Smooth muscle cell (in vitro differentiated cells): ENCODE measurements at regions not wholly inside any gene's neighbourhood (a gene's known extent, or its start where the extent isn't known, plus 50 kb on each side); places are given as distances from the start of the nearest gene placed in this dataset.

Experiments
- DNase-seq: peaks from one replicate; lab custom pipeline; 2025; ENCODE audit not compliant: unreplicated experiment; lab: John Stamatoyannopoulos, UW
- H2AFZ ChIP-seq: fragments of 200-600 bp; sonication (generic); 2 replicates; pipeline ENCODE4 v1.6.0; 2016; ENCODE audit warnings: antibody characterized with exemption, low read depth, mild to moderate bottlenecking
- H3F3A ChIP-seq: fragments of 200-600 bp; sonication (generic); 2 replicates; pipeline ENCODE4 v1.6.0; 2017; ENCODE audit warnings: antibody characterized with exemption, low read depth
- H3K27ac ChIP-seq: fragments of 200-600 bp; sonication (generic); 2 replicates; pipeline ENCODE4 v1.5.1; 2016; ENCODE audit warnings: low read depth, mild to moderate bottlenecking
- H3K27me3 ChIP-seq: fragments of 200-600 bp; sonication (generic); 2 replicates; pipeline ENCODE4 v1.6.1; 2016; ENCODE audit warnings: low read depth, mild to moderate bottlenecking
- H3K36me3 ChIP-seq: fragments of 200-600 bp; sonication (generic); 2 replicates; pipeline ENCODE4 v1.5.1; 2016; ENCODE audit warnings: low read depth
- H3K4me1 ChIP-seq: fragments of 200-600 bp; sonication (generic); 2 replicates; pipeline ENCODE4 v1.5.1; 2016; ENCODE audit warnings: low read depth
- H3K4me2 ChIP-seq: fragments of 200-600 bp; sonication (generic); 2 replicates; pipeline ENCODE4 v1.6.0; 2016; ENCODE audit warnings: mild to moderate bottlenecking
- H3K4me3 ChIP-seq: fragments of 200-600 bp; sonication (generic); 2 replicates; pipeline ENCODE4 v1.5.1; 2016; ENCODE audit warnings: mild to moderate bottlenecking
- H3K79me2 ChIP-seq: fragments of 200-600 bp; sonication (generic); 2 replicates; pipeline ENCODE4 v1.6.0; 2016; ENCODE audit warnings: low read depth, mild to moderate bottlenecking
- H3K9ac ChIP-seq: fragments of 200-600 bp; sonication (generic); 2 replicates; pipeline ENCODE4 v1.6.0; 2016; ENCODE audit warnings: low read depth
- H3K9me3 ChIP-seq: fragments of 200-600 bp; sonication (generic); replicated peaks from 2 replicates; pipeline ENCODE4 v1.5.1; 2016; ENCODE audit warnings: low read depth
- H4K20me1 ChIP-seq: fragments of 200-600 bp; sonication (generic); 2 replicates; pipeline ENCODE4 v1.6.0; 2016; ENCODE audit warnings: low read depth
- CTCF ChIP-seq: fragments of 200-600 bp; sonication (generic); IDR thresholded peaks from 2 replicates; pipeline ENCODE4 v1.5.1; 2017; ENCODE audit warnings: borderline replicate concordance, mild to moderate bottlenecking, antibody characterized with exemption; ENCODE audit not compliant: insufficient read depth, poor library complexity, severe bottlenecking
- WGBS: methylation state at CpG from one replicate; pipeline ENCODE4 v1.1.7; 2016; ENCODE audit warnings: low lambda C conversion rate; 5-methylcytosine and 5-hydroxymethylcytosine counted together

GRCh38 chr3:153443961-153444360 is 281.9 kb downstream of the RAP2B start:
- no peaks in the 10 kb centered on the region for H3K27me3 ChIP-seq
- H3K79me2 ChIP-seq: no peaks in the 10 kb centered on the region
- H4K20me1 ChIP-seq: no peaks in the 10 kb centered on the region
- peaks cover 4% of the 10 kb centered on the region for H3K4me1 ChIP-seq
- no peak overlapping the region for H3K4me2 ChIP-seq
- H3K9me3 ChIP-seq: no peaks in the 10 kb centered on the region
- H3K9ac ChIP-seq: no peak overlapping the region
- no peak overlapping the region for H2AFZ ChIP-seq
- no peak overlapping the region for H3K27ac ChIP-seq
- H3F3A ChIP-seq: no peaks in the 10 kb centered on the region
- 73% methylated on average over 3 of the region's 3 CpGs for WGBS
- TF ChIP-seq CTCF: no peak
- H3K4me3 ChIP-seq: no peak overlapping the region
- DNase-seq: no peak
- H3K36me3 ChIP-seq: no peaks in the 10 kb centered on the region

GRCh38 chr3:153445817-153446216 is 283.8 kb downstream of the RAP2B start:
- H3K79me2 ChIP-seq: no peaks in the 10 kb centered on the region
- H3K4me3 ChIP-seq: no peak overlapping the region
- no peaks in the 10 kb centered on the region for H4K20me1 ChIP-seq
- H2AFZ ChIP-seq: no peak overlapping the region
- no peak for DNase-seq
- no peaks in the 10 kb centered on the region for H3K36me3 ChIP-seq
- no peak overlapping the region for H3K9ac ChIP-seq
- no peaks in the 10 kb centered on the region for H3F3A ChIP-seq
- no peak for TF ChIP-seq CTCF
- H3K27me3 ChIP-seq: no peaks in the 10 kb centered on the region
- H3K9me3 ChIP-seq: no peaks in the 10 kb centered on the region
- 90% methylated on average over 2 of the region's 2 CpGs for WGBS
- no peak overlapping the region for H3K4me2 ChIP-seq
- H3K27ac ChIP-seq: no peak overlapping the region
- peaks cover 4% of the 10 kb centered on the region for H3K4me1 ChIP-seq

- Histone ChIP-seq H4K20me1 (no peaks in the 10 kb centered on the region), H3F3A (no peaks in the 10 kb centered on the region), H3K4me3 (no peak overlapping the region), H3K9me3 (no peaks in the 10 kb centered on the region), H2AFZ (no peak overlapping the region), H3K4me2 (no peak overlapping the region), H3K36me3 (no peaks in the 10 kb centered on the region), H3K27ac (no peak overlapping the region), H3K4me1 (no peaks in the 10 kb centered on the region), H3K27me3 (no peaks in the 10 kb centered on the region), H3K9ac (no peak overlapping the region), H3K79me2 (no peaks in the 10 kb centered on the region)
- WGBS: 81% methylated on average over 5 of the region's 5 CpGs
- no peak for DNase-seq
- TF ChIP-seq CTCF: no peak
Measured at GRCh38 chr3:153448151-153448829, 286.3 kb downstream of the RAP2B start.
